ENCODE measurements at regions not wholly inside any gene's neighbourhood (a gene's known extent, or its start where the extent isn't known, plus 50 kb on each side); places are given as distances from the start of the nearest gene placed in this dataset.

DNA sequence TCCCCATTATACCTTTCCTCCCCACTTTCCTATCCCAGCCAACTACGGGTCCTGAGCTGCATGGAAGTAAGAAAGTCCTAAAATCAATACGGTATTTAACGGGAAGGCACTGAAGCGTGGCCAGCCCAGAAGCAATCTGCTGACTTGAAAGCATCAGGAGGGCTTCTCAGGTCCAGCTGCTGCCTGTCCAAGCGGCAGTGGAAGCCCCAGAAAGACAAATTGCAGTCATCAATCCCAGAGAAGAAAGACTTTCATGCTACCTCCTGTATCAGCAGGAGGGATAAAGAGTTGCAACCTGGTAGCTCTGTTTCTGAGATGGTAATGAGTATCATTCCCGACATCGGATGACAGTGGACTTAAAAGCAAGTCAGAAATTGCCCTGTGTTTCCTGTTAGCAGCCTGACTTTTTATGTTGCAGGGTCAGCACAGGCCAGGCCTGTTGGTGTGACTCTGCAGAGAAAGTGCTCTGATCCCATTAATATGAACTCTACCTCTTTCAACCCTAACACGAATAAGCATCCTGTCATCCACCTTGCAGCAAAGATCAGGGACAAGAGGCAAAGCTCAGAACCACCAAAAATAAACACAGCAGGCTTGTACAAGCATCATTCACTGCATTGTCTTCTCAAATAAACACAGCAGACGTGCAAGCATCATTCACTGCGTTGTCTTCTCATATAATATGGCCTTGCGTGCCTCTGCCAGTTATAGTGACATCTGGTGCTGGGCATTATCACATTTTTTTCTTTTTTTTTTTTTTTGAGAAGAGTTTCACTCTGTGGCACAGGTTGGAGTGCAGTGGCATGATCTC is 358.6 kb upstream of the CDH11 start:
- no peak for DNase-seq (ENCODE audit: low read depth in 2 of 2)

DNA sequence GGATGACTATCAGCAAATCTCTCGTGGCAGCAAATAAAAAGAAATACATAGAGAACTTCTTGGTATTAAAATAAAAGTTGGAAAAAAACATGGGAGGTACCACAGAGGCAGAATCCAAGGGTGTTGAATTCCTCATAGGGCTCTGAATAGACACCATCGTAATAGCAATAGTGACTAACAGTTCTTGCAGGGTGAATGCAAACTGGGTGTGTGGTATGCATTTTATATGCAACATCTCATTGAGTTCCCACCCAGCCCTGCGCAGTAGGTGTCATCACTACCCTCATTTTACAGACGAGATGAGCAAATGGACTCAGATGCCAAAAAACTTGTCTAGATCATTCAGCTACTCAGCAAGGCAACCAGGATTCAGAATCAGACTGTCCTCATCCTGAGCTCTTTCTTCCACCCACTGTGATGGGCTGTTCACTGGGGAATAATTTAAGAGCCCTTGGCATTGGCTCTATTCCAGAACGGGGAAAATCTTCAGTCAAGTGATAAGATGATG is 354.6 kb upstream of the CDH11 start:
- DNase-seq (ENCODE audit: low read depth in 2 of 2), result no peak

DNA sequence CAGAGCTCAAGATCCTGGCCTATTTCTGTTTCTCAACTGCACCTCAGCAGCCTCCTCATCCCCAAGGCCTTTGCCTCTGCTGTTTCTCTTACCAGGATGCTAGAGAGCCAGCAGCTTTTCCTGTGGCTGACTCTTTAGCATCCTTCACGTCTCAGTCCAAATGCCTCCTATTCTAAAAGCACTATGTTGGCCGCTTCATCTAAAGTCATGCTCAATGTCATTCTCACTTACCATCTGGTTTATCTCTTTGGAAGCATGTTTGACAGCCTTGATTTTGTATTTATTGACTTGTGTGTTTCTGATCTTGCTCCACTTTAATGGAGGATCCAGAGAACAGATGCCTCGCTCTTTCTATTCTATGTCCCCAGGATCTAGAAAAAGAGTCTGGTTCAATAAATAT is 351.8 kb upstream of the CDH11 start:
- DNase-seq (ENCODE audit: low read depth in 2 of 2), result no peak

DNA sequence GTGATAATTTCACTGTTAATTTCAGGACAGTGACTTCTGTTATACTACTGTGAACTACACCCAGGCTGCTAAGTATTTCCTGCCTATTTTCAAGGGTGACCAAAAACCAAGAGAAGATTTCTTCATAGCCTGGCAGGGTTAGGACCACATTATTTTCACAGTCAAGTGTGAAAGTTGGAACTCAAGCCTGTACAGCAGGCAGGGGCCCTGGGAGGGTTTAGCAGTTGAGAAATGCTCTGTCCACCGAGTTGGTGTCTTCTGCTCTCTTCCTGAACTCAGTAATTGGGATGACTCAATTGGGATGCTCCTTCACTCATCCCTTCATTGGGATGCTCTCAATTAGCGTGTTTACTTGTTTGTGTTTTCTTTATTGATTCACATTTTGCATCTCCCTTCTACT is 347.3 kb upstream of the CDH11 start:
- no peak for DNase-seq (ENCODE audit: low read depth in 2 of 2)

DNA sequence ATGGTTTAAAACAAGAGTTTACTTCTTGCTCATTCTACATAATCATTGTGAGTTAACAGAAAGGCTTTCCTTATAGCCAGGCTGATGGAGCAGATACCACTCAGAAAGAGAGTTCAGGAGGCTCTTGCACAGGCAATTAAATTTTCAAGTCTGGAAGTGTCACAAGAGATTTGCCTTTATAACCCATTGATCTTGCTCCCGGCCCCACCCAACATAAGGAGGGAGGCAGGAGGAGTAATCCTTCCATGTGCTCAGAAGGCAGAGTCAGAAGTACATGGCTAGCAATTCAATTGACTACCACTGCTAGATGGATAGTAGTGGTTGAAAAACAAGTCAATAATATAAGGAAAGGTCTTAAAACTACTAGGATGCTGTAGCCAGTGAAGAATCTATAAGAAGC is 346.3 kb upstream of the CDH11 start:
- DNase-seq (ENCODE audit: low read depth in 2 of 2), result no peak

DNA sequence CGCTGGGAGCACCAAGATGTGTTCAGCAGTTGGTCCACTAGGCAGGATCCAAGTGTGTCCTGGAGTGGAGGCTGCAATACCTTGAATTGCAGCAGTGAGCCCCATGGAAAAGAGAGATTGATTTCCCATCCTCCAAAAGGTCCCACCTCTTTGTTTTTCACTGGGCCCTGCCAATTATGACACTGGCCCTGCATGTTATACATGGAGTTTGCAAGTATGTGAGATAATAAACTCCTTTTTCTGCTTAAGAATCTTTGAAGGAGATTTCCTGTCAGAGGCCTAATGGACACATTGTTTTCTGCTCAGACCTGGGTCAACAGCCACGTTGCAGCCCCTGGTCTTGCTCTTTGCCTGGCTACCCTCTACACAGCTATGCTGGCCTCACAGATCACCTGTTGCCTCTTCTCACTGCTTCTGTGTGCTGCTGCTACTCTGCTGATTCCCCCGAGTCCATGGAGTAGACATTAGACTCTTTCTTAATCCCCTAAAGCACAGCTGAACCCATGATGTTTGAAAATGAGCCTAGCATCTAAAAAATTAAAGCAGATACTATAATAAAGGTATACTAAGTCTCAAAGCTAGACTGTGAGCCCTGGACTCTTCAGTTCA is 341.9 kb upstream of the CDH11 start:
- DNase-seq (ENCODE audit: low read depth in 2 of 2), result no peak

DNA sequence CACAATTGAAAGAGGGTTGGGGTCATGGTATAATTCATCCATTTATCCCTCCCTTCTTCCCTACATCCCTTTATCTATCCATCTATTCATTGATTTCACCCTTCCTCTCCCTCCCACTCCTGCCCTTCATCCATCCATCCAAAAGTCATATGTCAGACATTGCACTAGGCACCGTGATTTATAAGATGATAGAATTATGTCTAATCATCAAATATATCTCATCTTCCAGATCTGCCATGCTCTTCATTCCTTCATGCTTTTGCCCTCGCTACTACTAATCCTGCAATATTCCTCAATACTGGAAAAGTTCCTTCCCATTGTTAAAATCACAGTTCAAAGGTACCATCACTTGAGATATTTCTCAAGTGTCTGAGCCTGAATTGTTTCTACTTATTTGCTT is 335.2 kb upstream of the CDH11 start:
- no peak for DNase-seq (ENCODE audit: low read depth in 2 of 2)

DNA sequence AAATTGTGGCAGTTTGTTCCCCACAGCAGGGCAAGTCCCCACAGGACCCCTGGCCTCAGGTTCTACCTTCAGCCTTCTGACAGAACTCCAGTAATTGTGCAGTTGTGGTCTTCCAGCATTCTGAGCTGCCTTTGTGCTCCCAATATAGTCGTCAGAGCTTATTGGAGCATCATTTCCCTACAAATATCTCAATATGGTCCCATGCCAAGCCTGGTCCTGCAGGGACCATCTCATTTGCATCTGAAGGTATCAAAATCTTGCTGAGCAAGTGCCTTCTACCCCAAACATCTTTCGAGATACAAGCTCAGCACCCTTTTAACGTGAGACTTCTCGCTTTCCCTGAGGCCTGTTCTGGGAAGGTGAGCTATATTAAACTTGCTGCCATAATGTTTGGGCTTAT is 333.9 kb upstream of the CDH11 start:
- DNase-seq (ENCODE audit: low read depth in 2 of 2), result no peak

DNA sequence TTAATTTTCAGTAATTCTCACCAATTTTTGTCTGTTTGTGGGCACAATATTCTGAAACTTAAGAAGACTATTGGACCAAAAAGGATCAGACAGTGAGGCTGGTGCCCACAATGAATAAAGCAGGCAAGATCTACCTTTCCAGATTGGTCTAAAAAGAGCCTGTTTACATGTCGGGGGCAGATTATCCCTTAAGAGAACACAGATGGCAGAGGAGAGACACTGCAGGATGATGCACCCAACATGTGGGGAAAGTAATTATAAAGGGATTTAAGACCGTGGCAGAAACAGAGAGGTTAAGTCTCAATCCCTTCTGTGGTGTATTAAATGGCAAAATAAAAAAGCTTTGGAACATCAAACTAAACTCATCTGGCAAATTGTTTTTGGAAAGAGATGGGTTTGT is 331.8 kb upstream of the CDH11 start:
- no peak for DNase-seq (ENCODE audit: low read depth in 2 of 2)

DNA sequence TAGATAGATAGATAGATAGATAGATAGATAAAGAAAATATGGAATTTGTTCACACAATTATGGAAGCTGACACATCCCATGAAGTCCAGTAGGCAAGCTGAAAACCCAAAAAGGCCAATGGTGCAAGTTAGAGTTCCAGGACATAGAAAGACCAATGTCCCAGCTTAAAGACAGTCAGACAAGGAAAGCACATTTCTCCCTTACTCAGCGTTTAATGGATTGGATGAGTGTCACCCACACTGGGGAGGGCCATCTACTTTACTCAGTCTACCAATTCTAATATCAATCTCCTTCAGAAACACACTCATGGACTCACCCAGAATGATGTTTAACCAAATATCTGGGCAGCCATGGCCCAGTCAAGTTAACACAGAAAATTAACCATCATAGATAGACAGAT is 327.7 kb upstream of the CDH11 start:
- no peak for DNase-seq (ENCODE audit: low read depth in 2 of 2)

DNA sequence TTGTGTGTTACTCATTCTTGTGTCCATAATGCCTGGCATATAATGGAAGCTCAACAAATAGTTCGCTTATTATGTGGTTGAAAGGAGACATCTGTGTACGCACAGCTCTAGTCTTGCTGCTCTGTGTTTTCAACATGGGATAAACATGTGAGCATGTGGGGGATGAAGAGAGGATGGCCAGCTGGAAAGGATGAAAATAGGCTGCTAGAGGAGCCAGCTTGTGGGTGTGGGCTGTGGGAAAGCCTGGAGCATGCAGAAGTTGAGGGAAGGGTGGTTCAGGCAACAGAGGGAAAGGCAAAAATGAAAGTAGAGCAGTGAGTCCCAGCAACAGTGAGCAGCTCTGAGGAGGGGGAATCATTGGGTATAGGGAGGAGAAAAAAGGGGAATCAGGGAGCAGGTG is 324.6 kb upstream of the CDH11 start:
- DNase-seq (ENCODE audit: low read depth in 2 of 2), result no peak

DNA sequence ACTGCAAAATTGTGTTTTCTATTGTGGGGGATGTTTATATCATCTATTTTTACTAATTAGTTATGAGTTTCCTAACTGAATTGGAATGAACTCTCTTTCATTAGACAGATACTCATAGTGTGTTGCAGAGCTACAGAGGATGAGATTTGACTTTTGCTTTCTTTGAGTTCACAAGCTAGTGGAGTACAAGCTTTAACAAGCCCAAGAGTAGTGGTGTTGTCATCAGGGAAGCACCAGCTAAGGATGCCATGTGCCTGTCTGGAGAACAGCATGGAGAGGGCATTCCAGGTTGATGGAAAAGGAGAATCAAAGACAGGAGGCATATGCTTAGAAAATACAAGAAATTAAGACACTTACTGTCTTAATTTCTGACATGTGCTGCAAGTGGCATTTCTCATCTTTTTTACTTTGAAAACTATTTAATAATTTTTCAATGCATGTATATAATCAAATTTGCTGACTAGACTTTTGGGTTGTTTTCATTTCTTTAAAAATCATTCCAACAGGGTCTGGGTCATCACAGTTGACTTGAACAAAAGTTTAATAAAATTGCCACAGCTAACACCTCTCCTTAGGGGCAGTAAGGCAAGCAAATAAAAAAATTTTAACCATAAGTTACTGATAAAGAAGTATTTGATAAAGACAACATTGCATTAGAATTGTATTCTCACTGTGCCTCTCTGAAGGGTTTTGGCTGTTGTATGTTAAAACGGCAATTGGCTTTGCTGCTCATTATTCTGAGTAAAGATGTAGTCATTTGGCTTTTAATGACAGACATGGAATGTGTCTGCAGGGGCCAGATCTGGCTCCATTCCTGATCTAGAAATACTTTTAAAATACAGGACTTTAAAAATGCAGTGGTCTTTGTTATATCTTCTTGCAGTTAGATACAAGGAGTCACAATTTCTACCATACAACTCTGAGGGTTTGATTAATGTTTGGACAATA is 323.7 kb upstream of the CDH11 start:
- DNase-seq (ENCODE audit: low read depth in 2 of 2), result no peak

DNA sequence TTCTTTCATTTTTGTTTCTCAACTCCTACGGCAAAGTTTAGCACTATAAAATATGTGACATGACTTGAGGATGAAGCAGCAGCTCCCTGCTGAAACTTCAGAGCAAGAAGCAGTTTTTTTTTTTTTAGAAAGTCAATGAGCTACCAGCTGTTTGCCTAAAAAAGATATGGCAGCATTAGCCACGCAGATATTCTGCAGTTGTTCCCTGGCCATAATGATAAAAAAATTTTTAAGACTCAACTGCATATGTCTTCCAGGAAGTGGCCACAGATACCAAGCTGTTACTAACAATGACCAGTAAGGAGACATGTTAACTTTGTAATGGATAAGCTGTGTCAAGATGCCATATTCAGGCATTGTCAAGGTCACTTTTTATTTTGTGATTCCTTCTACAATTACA is 319.6 kb upstream of the CDH11 start:
- DNase-seq (ENCODE audit: low read depth in 2 of 2), result no peak

DNA sequence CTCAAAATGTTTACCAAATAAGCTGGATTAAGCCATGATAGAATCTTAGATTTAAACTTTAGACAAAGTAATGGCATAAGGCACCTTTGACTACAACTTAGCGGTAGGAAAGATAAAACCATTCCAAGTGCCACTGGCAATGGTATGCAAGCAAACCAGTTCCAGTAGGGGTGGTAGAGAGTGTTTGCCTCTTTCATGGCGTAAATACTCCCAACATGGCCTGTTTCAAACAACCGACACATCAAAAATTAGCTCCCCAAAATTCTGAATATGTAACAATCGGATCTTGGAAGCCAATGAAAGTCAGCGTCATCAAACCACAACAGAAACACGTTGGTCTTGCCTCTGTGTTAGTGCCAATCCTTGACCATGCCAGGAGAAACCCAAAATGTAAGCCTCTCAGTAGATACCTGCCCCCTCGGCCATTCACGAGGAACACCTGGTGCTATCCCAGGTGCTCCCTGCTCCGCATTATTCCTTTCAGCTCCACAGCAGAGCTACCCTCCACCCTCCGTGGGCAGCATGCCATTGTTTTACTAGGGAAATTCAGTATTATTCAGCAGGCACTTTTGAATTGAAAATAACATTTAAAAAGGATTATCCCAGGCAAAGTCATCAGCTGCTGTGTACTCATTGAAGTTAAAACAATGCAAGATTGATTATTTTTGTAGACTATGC is 307.8 kb upstream of the CDH11 start:
- no peak for DNase-seq (ENCODE audit: low read depth in 2 of 2)

DNA sequence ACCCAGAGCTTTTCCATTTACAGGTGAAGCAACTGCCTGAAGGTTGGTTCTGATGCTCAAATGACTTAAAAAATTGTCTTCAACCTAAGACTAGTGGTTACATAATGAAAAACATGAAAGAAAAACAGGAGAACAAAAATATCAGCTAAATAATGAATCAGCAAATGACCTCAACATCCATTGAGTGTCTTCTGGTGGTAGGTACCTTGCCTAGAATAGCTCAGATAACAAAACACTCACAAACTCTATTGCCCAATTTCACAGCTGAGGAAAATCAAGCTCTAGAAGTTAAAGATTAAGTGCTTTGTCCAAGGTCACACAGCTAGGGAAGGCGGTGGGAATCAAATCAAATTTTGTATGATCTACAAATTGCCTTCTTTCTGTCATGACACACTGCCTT is 304.6 kb upstream of the CDH11 start:
- DNase-seq (ENCODE audit: low read depth in 2 of 2), result no peak

DNA sequence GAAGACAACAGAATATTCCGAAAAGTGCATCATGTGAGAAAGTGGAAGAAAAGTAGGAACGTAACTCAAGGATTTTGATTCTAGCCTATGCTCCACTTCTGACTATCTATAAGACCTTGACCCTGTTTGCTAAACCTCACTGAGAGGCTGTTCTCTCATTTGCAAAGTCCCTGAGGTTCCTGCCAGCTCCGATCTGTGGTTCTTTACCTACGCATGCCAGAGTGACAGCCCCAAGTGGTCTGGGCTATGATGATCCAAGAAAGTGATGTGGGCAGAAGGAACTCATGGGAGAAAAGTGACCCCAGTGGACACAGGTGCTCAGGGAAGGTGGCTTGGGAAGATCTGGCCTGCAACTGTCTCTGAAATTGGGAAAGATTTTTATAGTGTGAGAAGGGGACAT is 301.1 kb upstream of the CDH11 start:
- no peak for DNase-seq (ENCODE audit: low read depth in 2 of 2)

DNA sequence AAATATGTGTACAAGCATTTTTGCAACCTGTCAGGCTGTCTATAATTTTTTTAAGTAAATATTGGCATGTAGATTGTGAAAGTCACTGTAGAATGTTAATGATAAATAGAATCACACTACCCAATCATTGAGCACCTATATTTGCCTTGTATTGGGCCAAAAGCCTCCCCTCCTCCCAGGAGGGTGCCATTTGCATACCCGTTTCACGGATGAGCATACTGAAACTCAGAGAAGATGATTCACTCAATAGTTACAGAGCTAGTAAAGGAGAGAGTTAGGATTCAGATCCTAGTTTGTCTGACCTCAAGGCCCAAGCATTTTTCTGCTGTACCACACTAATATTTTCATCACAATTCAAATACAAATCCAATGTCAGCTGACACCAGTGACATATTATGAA is 299.7 kb upstream of the CDH11 start:
- no peak for DNase-seq (ENCODE audit: low read depth in 2 of 2)

DNA sequence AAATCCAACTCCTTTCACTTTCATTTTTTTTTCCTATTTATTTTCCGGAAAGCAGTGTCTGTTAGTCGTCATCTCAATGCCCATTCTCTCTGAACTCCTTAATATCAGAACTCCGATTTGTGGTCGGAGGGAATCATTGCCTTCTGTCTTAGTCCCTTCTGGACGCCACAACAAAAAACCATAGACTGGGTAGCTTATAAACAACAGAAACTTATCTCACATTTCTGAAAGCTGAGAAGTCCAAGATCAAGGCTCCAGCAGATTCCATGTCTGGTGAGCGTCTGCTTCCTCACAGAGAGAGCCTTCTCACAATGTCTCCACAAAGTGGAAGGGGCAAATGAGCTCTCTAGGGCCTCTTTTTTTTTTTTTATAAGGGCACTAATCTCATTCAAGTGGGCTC is 296.6 kb upstream of the CDH11 start:
- no peak for DNase-seq (ENCODE audit: low read depth in 2 of 2)

DNA sequence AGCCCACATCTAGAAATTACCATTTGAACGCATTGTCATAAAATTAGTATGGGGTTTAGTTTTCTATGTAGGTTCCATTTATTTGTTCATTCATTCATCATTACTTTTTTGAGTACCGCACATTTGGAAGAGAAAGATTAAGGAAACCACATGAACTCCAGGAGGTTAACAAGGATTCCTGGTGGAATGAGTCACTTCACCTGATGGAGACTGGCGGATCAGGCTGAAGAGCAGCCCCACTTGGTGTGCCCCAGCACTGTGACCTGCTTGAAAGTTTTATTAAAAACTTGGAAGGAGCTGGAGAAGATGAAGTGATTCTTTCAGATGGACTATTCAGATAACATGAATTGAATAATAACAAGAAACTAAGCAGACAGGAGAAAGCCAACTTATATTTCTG is 293.6 kb upstream of the CDH11 start:
- DNase-seq (ENCODE audit: low read depth in 2 of 2), result no peak

DNA sequence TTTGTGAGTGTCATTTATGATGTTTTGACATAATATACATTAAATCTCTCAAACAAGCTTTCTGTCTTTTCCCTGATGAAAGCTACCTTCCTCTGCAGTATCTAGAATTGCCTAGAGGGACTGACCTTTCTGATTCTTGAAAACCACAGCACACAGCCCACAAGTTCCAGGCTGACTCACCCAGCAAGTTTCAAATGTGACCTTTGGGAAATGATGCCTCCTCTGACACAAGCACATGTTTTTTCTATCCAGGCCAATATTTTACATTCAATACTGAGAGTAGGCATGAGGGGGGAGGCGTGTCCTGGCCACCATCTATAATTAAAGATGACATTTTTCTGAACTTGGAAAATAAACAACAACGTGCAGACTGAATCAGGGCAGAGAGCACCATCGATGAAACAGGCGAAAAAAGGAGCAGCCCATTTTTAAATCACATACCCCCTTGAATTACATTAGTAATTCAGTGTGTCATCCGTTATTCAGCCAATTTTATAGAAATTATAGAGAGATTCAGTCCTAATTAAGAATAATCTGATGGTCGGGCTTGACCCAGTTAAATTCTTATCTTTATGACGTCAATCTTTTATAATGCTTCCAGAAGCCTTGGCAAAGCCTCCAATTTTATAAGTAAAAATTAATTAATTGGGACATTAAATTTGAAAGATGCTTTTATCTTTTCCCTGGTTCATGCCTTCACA is 292.6 kb upstream of the CDH11 start:
- DNase-seq (ENCODE audit: low read depth in 2 of 2), result no peak

DNA sequence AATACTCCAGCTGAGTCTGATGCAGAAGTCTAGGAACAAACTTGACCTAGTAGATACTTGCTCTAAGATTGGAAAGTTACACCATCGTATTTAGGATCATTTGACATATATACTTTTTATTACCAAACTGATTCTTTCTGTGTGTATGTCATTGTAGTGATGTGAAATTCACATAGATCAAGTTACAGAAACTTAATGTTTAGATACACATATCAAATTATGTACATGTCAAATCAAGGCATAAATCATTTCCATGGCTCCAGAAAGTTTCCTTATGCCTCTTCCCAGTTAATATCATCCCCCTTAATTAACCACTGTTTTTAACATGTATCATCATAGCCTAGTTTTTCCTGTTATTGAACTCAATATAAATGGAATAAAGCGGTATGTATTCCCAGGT is 292.0 kb upstream of the CDH11 start:
- no peak for DNase-seq (ENCODE audit: low read depth in 2 of 2)
